GM12878 (cell line): ENCODE measurements at regions not wholly inside any gene's neighbourhood (a gene's known extent, or its start where the extent isn't known, plus 50 kb on each side); places are given as distances from the start of the nearest gene placed in this dataset.

Experiments used
- ATAC-seq: fragments of 200-7000 bp; cut with Tn5 transposase; 3 replicates; pipeline ENCODE4 v1.9.1; 2020; ENCODE audit warnings: mild to moderate bottlenecking, moderate library complexity
- BruUV-seq: library from RNA; stranded (reverse); fragments of 400-500 nt; replicated peaks from 2 replicates; lab custom pipeline; 2021; lab: Mats Ljungman, UMichigan
- CTCF ChIA-PET: fragments of 300-600 bp; sonication (Branson Sonifier 250); formaldehyde crosslinking; extraction: SDS; loops from one replicate; lab custom pipeline; 2021; ENCODE audit warnings: inconsistent platforms; lab: Yijun Ruan, JAX
- POLR2A ChIA-PET: fragments of 350-600 bp; formaldehyde crosslinking; extraction: SDS; loops from one replicate; lab custom pipeline; 2021; ENCODE audit warnings: inconsistent platforms; lab: Charles Lee
- RAD21 ChIA-PET: fragments of 300-600 bp; sonication (Branson Sonifier 250); formaldehyde crosslinking; loops from one replicate; lab custom pipeline; 2023; ENCODE audit warnings: antibody characterized with exemption; ENCODE audit not compliant: unreplicated experiment; lab: Charles Lee
- SMC1A ChIA-PET: fragments of 300-600 bp; sonication (Branson Sonifier 250); formaldehyde crosslinking; loops from one replicate; lab custom pipeline; 2023; ENCODE audit not compliant: unreplicated experiment, uncharacterized antibody; lab: Charles Lee
- DNase-seq: peaks from one replicate; pipeline ENCODE4 v3.0.0-alpha.2; 2011; ENCODE audit warnings: low read depth, low spot score
- FAIRE-seq: peaks from 3 replicates; lab custom pipeline; 2011; peaks lifted over from hg19 to GRCh38; lab: Jason Lieb, UNC
- H2AFZ ChIP-seq: 2 replicates; pipeline ENCODE4 v1.6.0; 2011; ENCODE audit warnings: low read depth, low read length, control low read depth; ENCODE audit not compliant: control insufficient read depth
- H3K27ac ChIP-seq: 2 replicates; pipeline ENCODE4 v1.5.1; 2011; ENCODE audit warnings: control low read depth; ENCODE audit not compliant: control insufficient read depth, insufficient read depth
- H3K27me3 ChIP-seq, 2 experiments: replicated peaks in 1 of 2; 2 replicates each; pipeline versions ENCODE4 v1.6.0 to v1.6.1; 2011; ENCODE audit warnings: low read length in 1 of 2; ENCODE audit not compliant: control insufficient read depth in 2 of 2, insufficient read depth in 2 of 2
- H3K36me3 ChIP-seq, 2 experiments: 2 replicates each; pipeline ENCODE4 v1.5.1; 2011; ENCODE audit warnings: low read length in 1 of 2; ENCODE audit not compliant: control insufficient read depth in 2 of 2, insufficient read depth in 2 of 2
- H3K4me1 ChIP-seq: 2 replicates; pipeline ENCODE4 v1.6.1; 2011; ENCODE audit warnings: mild to moderate bottlenecking, low read length, moderate library complexity, mixed read lengths; ENCODE audit not compliant: control insufficient read depth, insufficient read depth
- H3K4me2 ChIP-seq: 2 replicates; pipeline ENCODE4 v1.6.0; 2011; ENCODE audit warnings: control low read depth; ENCODE audit not compliant: control insufficient read depth, insufficient read depth
- H3K4me3 ChIP-seq: fragments of 200-600 bp; sonication (generic); 2 replicates; pipeline ENCODE4 v1.5.1; 2016
- H3K79me2 ChIP-seq: 2 replicates; pipeline ENCODE4 v1.6.0; 2011; ENCODE audit warnings: low read length; ENCODE audit not compliant: control insufficient read depth, insufficient read depth
- H3K9ac ChIP-seq: 2 replicates; pipeline ENCODE4 v1.8.0; 2011; ENCODE audit warnings: low read length, control low read depth, mixed read lengths; ENCODE audit not compliant: control insufficient read depth, insufficient read depth
- H3K9me3 ChIP-seq: replicated peaks from 3 replicates; pipeline ENCODE4 v1.5.1; 2011; ENCODE audit warnings: mild to moderate bottlenecking, low read length; ENCODE audit not compliant: control insufficient read depth, insufficient read depth
- H4K20me1 ChIP-seq: 2 replicates; pipeline ENCODE4 v1.6.0; 2011; ENCODE audit not compliant: control insufficient read depth, insufficient read depth
- CUX1 ChIP-seq: IDR thresholded peaks from 2 replicates; pipeline ENCODE4 v1.6.1; 2012; ENCODE audit warnings: improper control_type of control experiment, low read depth, low read length; ENCODE audit not compliant: insufficient replicate concordance
- EED ChIP-seq: sonication (generic); IDR thresholded peaks from 2 replicates; pipeline ENCODE4 v1.6.1; 2016; ENCODE audit warnings: antibody characterized with exemption, low read depth
- HDAC2 ChIP-seq: fragments of 200-600 bp; sonication (generic); IDR thresholded peaks from 2 replicates; pipeline ENCODE4 v1.6.1; 2017
- KAT2A ChIP-seq: conservative IDR thresholded peaks from 2 replicates; pipeline ENCODE4 v1.6.1; 2011; ENCODE audit warnings: low read depth, low read length; ENCODE audit not compliant: control insufficient read depth
- RAD21 ChIP-seq: IDR thresholded peaks from 2 replicates; pipeline ENCODE4 v1.6.1; 2011; ENCODE audit warnings: mild to moderate bottlenecking, low read depth, low read length, moderate library complexity; ENCODE audit not compliant: insufficient read depth
- RELA ChIP-seq: fragments of 450-650 bp; IDR thresholded peaks from 2 replicates; pipeline ENCODE4 v1.8.0; 2014; ENCODE audit warnings: borderline replicate concordance; ENCODE audit not compliant: partially characterized antibody
- REST ChIP-seq: IDR thresholded peaks from 2 replicates; pipeline ENCODE4 v1.6.1; 2012; ENCODE audit warnings: mild to moderate bottlenecking, low read depth, low read length
- SIX5 ChIP-seq: IDR thresholded peaks from 2 replicates; pipeline ENCODE4 v1.6.1; 2011; ENCODE audit warnings: mild to moderate bottlenecking, low read depth, low read length, moderate library complexity; ENCODE audit not compliant: severe bottlenecking
- TBL1XR1 ChIP-seq: IDR thresholded peaks from 2 replicates; pipeline ENCODE4 v1.6.1; 2012; ENCODE audit warnings: low read depth, low read length, improper control_type of control experiment
- ZNF274 ChIP-seq: IDR thresholded peaks from one replicate; pipeline ENCODE4 v1.8.0; 2011; ENCODE audit not compliant: insufficient read length, insufficient read depth
- WGBS: methylation state at CpG from one replicate; pipeline ENCODE4 v1.1.6; 2016; ENCODE audit warnings: low lambda C conversion rate; ENCODE audit not compliant: insufficient replicate concordance, insufficient coverage; ENCODE audit errors: missing lambda C conversion rate; 5-methylcytosine and 5-hydroxymethylcytosine counted together
- in situ Hi-C: fragments of 300-500 bp; cut with MboI; formaldehyde crosslinking; loops from 9 replicates; pipeline ENCODE4 v1.14.3; 2018; ENCODE audit warnings: mixed read lengths
- intact Hi-C: fragments of 100-400 bp; cut with micrococcal nuclease; formaldehyde crosslinking; loops from one replicate; pipeline ENCODE4 v1.14.2; 2022; ENCODE audit not compliant: unreplicated experiment

DNA sequence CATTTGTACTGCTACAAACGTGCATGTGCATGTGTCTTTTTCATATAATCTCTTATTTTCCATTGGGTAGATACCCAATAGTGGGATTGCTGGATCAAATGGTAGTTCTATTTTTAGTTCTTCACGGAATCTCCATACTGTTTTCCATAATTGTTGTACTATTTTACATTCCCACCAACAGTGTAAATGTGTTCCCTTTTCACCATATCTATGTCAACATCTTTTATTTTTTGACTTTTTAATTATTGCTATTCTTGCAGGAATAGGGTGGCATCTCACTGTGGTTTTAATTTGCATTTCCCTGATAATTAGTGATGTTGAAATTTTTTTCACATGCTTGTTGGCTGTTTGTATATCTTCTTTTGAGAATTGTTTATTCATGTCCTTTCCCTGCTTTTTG, 59.3 kb upstream of the PACRGL start:
- intact Hi-C loops (no loop called here), in situ Hi-C loops (no loop called here)
- no peak for TF ChIP-seq SIX5
- POLR2A ChIA-PET = no interaction called here
- no peak for FAIRE-seq
- no peaks in the 10 kb centered on the region for H3K79me2 ChIP-seq
- ATAC-seq = no peak
- H3K9me3 ChIP-seq = no peaks in the 10 kb centered on the region
- no peaks in the 10 kb centered on the region for H3K4me1 ChIP-seq
- SMC1A ChIA-PET = no interaction called here
- H3K4me2 ChIP-seq = no peak overlapping the region
- BruUV-seq = no TSS peak
- H2AFZ ChIP-seq = no peak overlapping the region
- no peak overlapping the region for H3K27ac ChIP-seq
- CTCF ChIA-PET = no interaction called here
- 0% methylated on average over 2 of the region's 2 CpGs for WGBS
- no peaks in the 10 kb centered on the region for H3K27me3 ChIP-seq
- no peak for DNase-seq
- H3K9ac ChIP-seq = no peak overlapping the region
- RAD21 ChIA-PET = no interaction called here
- H3K36me3 ChIP-seq = no peaks in the 10 kb centered on the region
- no peaks in the 10 kb centered on the region for H4K20me1 ChIP-seq
- H3K4me3 ChIP-seq = no peak overlapping the region

DNA sequence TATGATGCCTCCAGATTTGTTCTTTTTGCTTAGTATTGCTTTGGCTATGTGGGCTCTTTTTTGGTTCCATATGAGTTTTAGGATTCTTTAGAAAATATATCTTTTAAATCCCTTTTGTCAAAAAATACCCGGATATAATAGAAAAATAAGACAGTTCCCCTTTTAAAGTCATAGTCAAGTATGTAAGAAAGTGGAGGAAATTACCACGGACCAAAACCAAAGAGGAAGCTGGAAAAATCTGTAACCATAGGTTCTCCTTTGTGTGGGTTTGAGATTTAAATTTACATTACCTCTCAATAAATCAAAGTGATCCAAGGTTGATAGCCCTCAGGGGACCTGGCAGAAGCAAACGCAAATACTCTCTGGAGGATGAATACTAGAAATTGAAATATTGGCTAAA, 58.3 kb upstream of the PACRGL start:
- Histone ChIP-seq H3K4me1 (no peaks in the 10 kb centered on the region), H3K4me3 (no peak overlapping the region), H3K36me3 (no peaks in the 10 kb centered on the region), H3K79me2 (no peaks in the 10 kb centered on the region), H3K27me3 (no peaks in the 10 kb centered on the region), H4K20me1 (no peaks in the 10 kb centered on the region), H3K27ac (no peak overlapping the region), H3K4me2 (no peak overlapping the region), H3K9me3 (no peaks in the 10 kb centered on the region), H2AFZ (no peak overlapping the region), H3K9ac (no peak overlapping the region)
- CTCF ChIA-PET = no interaction called here
- FAIRE-seq (no peak), ATAC-seq (no peak), DNase-seq (no peak)
- no peak for TF ChIP-seq REST
- TF ChIP-seq EED = no peak
- TF ChIP-seq KAT2A = no peak
- no peak for TF ChIP-seq RELA
- no peak for TF ChIP-seq ZNF274
- no peak for TF ChIP-seq RAD21
- no peak for TF ChIP-seq HDAC2
- no peak for TF ChIP-seq CUX1
- no peak for TF ChIP-seq TBL1XR1
- intact Hi-C loops (no loop called here), in situ Hi-C loops (no loop called here)
- SMC1A ChIA-PET = no interaction called here
- no TSS peak for BruUV-seq
- POLR2A ChIA-PET = no interaction called here
- RAD21 ChIA-PET = no interaction called here
- WGBS = 0% methylated on average over 3 of the region's 3 CpGs
